SK-N-SH (cell line): ENCODE measurements at regions not wholly inside any gene's neighbourhood (a gene's known extent, or its start where the extent isn't known, plus 50 kb on each side); places are given as distances from the start of the nearest gene placed in this dataset.
"Not testable (repeated sequence)": the region's sequence is repeated elsewhere in the genome, so short reads cannot be mapped to it uniquely, and the experiment has no call there.

Experiments
- CTCF ChIP-seq: fragments of 200-600 bp; sonication (generic); IDR thresholded peaks from 2 replicates; pipeline ENCODE4 v1.6.1; 2017; ENCODE audit warnings: antibody characterized with exemption, mild to moderate bottlenecking, moderate library complexity
- EP300 ChIP-seq, 2 experiments: IDR thresholded peaks; 2 replicates each; pipeline versions ENCODE4 v1.4.0 to v1.6.1; 2012; ENCODE audit warnings: borderline replicate concordance in 1 of 2, low read depth in 1 of 2, low read length in 1 of 2
- EZH2phosphoT487 ChIP-seq: fragments of 200-600 bp; sonication (generic); IDR thresholded peaks from 2 replicates; pipeline ENCODE4 v1.6.1; 2017; ENCODE audit warnings: low read depth, mixed run types, mild to moderate bottlenecking, antibody characterized with exemption, moderate library complexity, borderline replicate concordance
- FOXJ3 ChIP-seq: sonication (generic); formaldehyde crosslinking; IDR thresholded peaks from 2 replicates; pipeline ENCODE4 v1.5.1; 2020; ENCODE audit warnings: mild to moderate bottlenecking, missing genetic modification reagents
- GABPA ChIP-seq: IDR thresholded peaks from 2 replicates; pipeline ENCODE4 v1.4.0; 2012; ENCODE audit warnings: low read depth, mild to moderate bottlenecking
- POLR2AphosphoS5 ChIP-seq: IDR thresholded peaks from 2 replicates; pipeline ENCODE4 v1.6.1; 2012; ENCODE audit warnings: low read depth, low read length
- REST ChIP-seq: IDR thresholded peaks from 2 replicates; pipeline ENCODE4 v1.6.1; 2012; ENCODE audit warnings: mild to moderate bottlenecking, low read depth, low read length, moderate library complexity
- RFX5 ChIP-seq: IDR thresholded peaks from 2 replicates; pipeline ENCODE4 v1.6.1; 2012; ENCODE audit warnings: mild to moderate bottlenecking, improper control_type of control experiment, low read length
- TCF12 ChIP-seq: IDR thresholded peaks from 2 replicates; pipeline ENCODE4 v1.4.0; 2012
- TEAD4 ChIP-seq: IDR thresholded peaks from 2 replicates; pipeline ENCODE4 v1.4.0; 2012; ENCODE audit warnings: mild to moderate bottlenecking, borderline replicate concordance; ENCODE audit not compliant: insufficient read depth
- USF2 ChIP-seq: fragments of 150-350 bp; IDR thresholded peaks from 2 replicates; pipeline ENCODE4 v1.6.1; 2017; ENCODE audit warnings: antibody characterized with exemption, low read length, low read depth, borderline replicate concordance

GRCh38 chr16:17005963-17006362 is 464.8 kb downstream of the XYLT1 start:
- TF ChIP-seq CTCF; FOXJ3 (CRISPR knock-in tag); POLR2AphosphoS5; GABPA; TCF12; RFX5; USF2; EP300 (IDR thresholded peaks at IDR 0.05; ENCODE audit: borderline replicate concordance in 1 of 2, low read depth in 1 of 2, low read length in 1 of 2); TEAD4; EZH2phosphoT487; REST: not testable (repeated sequence)
